Esophagus squamous epithelium (tissue), 4 donors: ENCODE measurements at regions not wholly inside any gene's neighbourhood (a gene's known extent, or its start where the extent isn't known, plus 50 kb on each side); places are given as distances from the start of the nearest gene placed in this dataset.

Source experiments
- POLR2A ChIP-seq, 4 donors: fragments of 450-650 bp; IDR thresholded peaks; one replicate each; pipeline ENCODE4 v1.6.1; 2017; ENCODE audit warnings: antibody characterized with exemption in 4 of 4, mild to moderate bottlenecking in 4 of 4, moderate library complexity in 3 of 4
- TF ChIP-seq, protein P1 (sequence below), 6 experiments: fragments of 450-650 bp in 4 of 6; fragments of 200-600 bp in 2 of 6; sonication (generic) in 2 of 6; IDR thresholded peaks; one replicate each; pipeline ENCODE4 v1.5.1; 2016 to 2019; ENCODE audit warnings: antibody characterized with exemption in 6 of 6, mild to moderate bottlenecking in 4 of 6, moderate library complexity in 4 of 6

DNA sequence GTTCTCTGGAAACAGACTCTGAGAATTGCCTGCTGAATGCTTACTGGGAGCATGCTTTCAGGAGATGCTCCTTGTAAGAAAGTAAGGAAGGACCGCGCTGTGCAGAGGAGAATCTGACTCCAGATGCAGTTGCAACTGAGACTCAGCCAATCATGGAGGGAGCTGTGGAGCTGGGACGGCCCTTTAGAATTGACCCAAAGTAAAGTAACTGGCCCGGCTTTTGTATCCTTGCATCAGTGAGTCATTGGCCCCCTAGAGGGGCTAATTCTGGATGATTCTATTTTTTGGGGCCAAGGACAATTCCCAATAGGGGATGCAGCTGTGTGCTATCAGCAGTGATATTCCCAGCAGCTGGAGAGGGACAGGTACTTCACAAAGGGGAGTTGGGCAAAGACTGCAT lies 170.4 kb downstream of the PTEN start:
- TF ChIP-seq, protein P1, sequence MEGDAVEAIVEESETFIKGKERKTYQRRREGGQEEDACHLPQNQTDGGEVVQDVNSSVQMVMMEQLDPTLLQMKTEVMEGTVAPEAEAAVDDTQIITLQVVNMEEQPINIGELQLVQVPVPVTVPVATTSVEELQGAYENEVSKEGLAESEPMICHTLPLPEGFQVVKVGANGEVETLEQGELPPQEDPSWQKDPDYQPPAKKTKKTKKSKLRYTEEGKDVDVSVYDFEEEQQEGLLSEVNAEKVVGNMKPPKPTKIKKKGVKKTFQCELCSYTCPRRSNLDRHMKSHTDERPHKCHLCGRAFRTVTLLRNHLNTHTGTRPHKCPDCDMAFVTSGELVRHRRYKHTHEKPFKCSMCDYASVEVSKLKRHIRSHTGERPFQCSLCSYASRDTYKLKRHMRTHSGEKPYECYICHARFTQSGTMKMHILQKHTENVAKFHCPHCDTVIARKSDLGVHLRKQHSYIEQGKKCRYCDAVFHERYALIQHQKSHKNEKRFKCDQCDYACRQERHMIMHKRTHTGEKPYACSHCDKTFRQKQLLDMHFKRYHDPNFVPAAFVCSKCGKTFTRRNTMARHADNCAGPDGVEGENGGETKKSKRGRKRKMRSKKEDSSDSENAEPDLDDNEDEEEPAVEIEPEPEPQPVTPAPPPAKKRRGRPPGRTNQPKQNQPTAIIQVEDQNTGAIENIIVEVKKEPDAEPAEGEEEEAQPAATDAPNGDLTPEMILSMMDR (IDR thresholded peaks at IDR 0.05), result no peak
- no peak for TF ChIP-seq POLR2A (IDR thresholded peaks at IDR 0.05)
